K562 (cell line): ENCODE measurements at regions not wholly inside any gene's neighbourhood (a gene's known extent, or its start where the extent isn't known, plus 50 kb on each side); places are given as distances from the start of the nearest gene placed in this dataset.

ENCODE experiments used
- CHCHD3 ChIP-seq: fragments of 250-450 bp; sonication (Bioruptor Pico); IDR thresholded peaks from 2 replicates; pipeline ENCODE4 v2.1.2; 2022; ENCODE audit warnings: mild to moderate bottlenecking
- ETS2 ChIP-seq: IDR thresholded peaks from 2 replicates; pipeline ENCODE4 v1.6.1; 2016; ENCODE audit warnings: borderline replicate concordance, missing genetic modification characterization, mild to moderate bottlenecking, moderate library complexity, missing compliant biosample characterization; ENCODE audit not compliant: poor library complexity, severe bottlenecking
- HOXB6 ChIP-seq: fragments of 250-450 bp; sonication (Bioruptor Pico); IDR thresholded peaks from 2 replicates; pipeline ENCODE4 v1.5.1; 2022; ENCODE audit warnings: mild to moderate bottlenecking, borderline replicate concordance
- KLF1 ChIP-seq: fragments of 450-650 bp; IDR thresholded peaks from 2 replicates; pipeline ENCODE4 v1.6.1; 2016; ENCODE audit warnings: missing genetic modification characterization, missing compliant biosample characterization
- MYNN ChIP-seq, 2 experiments: sonication (generic); formaldehyde crosslinking in 1 of 2; IDR thresholded peaks; 2 replicates each; pipeline versions ENCODE4 v1.5.0 to v1.6.1; 2016 to 2020; ENCODE audit warnings: antibody characterized with exemption in 1 of 2, missing genetic modification reagents in 1 of 2
- SAFB2 ChIP-seq: fragments of 200-400 bp; formaldehyde crosslinking; IDR thresholded peaks from 2 replicates; pipeline ENCODE4 v1.6.1; 2018; ENCODE audit warnings: borderline replicate concordance, low read length, low read depth, moderate library complexity; ENCODE audit not compliant: severe bottlenecking
- XRCC4 ChIP-seq: IDR thresholded peaks from one replicate; pipeline ENCODE4 v1.6.1; 2011; ENCODE audit not compliant: insufficient read depth, insufficient read length; ENCODE audit errors: extremely low read depth
- ZBTB11 ChIP-seq, 3 experiments: fragments of 200-800 bp in 1 of 3; fragments of 250-450 bp in 1 of 3; fragments of 450-650 bp in 1 of 3; sonication (Bioruptor Pico) in 1 of 3; sonication (Bioruptor generic) in 1 of 3; formaldehyde crosslinking in 1 of 3; IDR thresholded peaks; 2 replicates each; pipeline versions ENCODE4 v1.6.1 to v1.8.0; 2016 to 2022; ENCODE audit warnings: mild to moderate bottlenecking in 2 of 3, missing genetic modification characterization in 2 of 3, missing compliant biosample characterization in 1 of 3, moderate library complexity in 1 of 3
- ZSCAN32 ChIP-seq: fragments of 450-650 bp; formaldehyde crosslinking; IDR thresholded peaks from 2 replicates; pipeline ENCODE4 v1.4.0; 2020; ENCODE audit warnings: mild to moderate bottlenecking, moderate library complexity

- TF ChIP-seq ETS2 (tag) = no peak
- no peak for TF ChIP-seq MYNN (IDR thresholded peaks at IDR 0.05)
- no peak for TF ChIP-seq MYNN (CRISPR knock-in tag; IDR thresholded peaks at IDR 0.05)
- no peak for TF ChIP-seq SAFB2
- TF ChIP-seq ZSCAN32 = no peak
- no peak for TF ChIP-seq XRCC4
- no peak for TF ChIP-seq KLF1 (tag)
- no peak for TF ChIP-seq HOXB6
- TF ChIP-seq ZBTB11 (CRISPR knock-in tag; IDR thresholded peaks at IDR 0.05) = no peak
- no peak for TF ChIP-seq CHCHD3 (CRISPR knock-in tag)
These were observed 177.6 kb downstream of the DIRAS2 start (continued) for GRCh38 chr9:90464978-90465377.
